Fibroblast of gingiva (primary cell): ENCODE measurements at regions not wholly inside any gene's neighbourhood (a gene's known extent, or its start where the extent isn't known, plus 50 kb on each side); places are given as distances from the start of the nearest gene placed in this dataset.

Experiments
- DNase-seq: peaks from one replicate; pipeline ENCODE4 v3.0.0-alpha.2; 2011; ENCODE audit warnings: low read depth

GRCh38 chr5:63727583-63727982 is 234.7 kb downstream of the HTR1A start:
- no peak for DNase-seq

GRCh38 chr5:63726496-63726895 is 235.7 kb downstream of the HTR1A start:
- DNase-seq = no peak

GRCh38 chr5:63719147-63719546 is 243.1 kb downstream of the HTR1A start:
- DNase-seq = no peak

- DNase-seq = no peak
Measured at GRCh38 chr5:63700241-63700640, 262.0 kb downstream of the HTR1A start.

GRCh38 chr5:63697811-63698210 is 264.4 kb downstream of the HTR1A start:
- peak; percentile 12 for DNase-seq

GRCh38 chr5:63690546-63690945 is 271.7 kb downstream of the HTR1A start:
- no peak for DNase-seq

- no peak for DNase-seq
Measured at GRCh38 chr5:63687854-63688516, 274.3 kb downstream of the HTR1A start.

GRCh38 chr5:63686938-63687337 is 275.3 kb downstream of the HTR1A start:
- DNase-seq = peak; percentile 1

GRCh38 chr5:63686181-63686580 is 276.1 kb downstream of the HTR1A start:
- no peak for DNase-seq

GRCh38 chr5:63685454-63685853 is 276.8 kb downstream of the HTR1A start:
- no peak for DNase-seq

GRCh38 chr5:63674881-63675280 is 287.4 kb downstream of the HTR1A start:
- no peak for DNase-seq

- no peak for DNase-seq
Measured at GRCh38 chr5:63655043-63655442, 307.2 kb downstream of the HTR1A start.

- DNase-seq = no peak
Measured at GRCh38 chr5:63650581-63650980, 311.7 kb downstream of the HTR1A start.

GRCh38 chr5:63648376-63648775 is 313.9 kb downstream of the HTR1A start:
- DNase-seq = no peak

GRCh38 chr5:63629951-63630630 is 332.2 kb downstream of the HTR1A start:
- DNase-seq = no peak

GRCh38 chr5:63613442-63613841 is 348.8 kb downstream of the HTR1A start:
- no peak for DNase-seq

GRCh38 chr5:63603996-63604395 is 358.2 kb downstream of the HTR1A start:
- DNase-seq = no peak

GRCh38 chr5:63602971-63603370 is 359.3 kb downstream of the HTR1A start:
- DNase-seq = no peak

GRCh38 chr5:63596254-63596653 is 366.0 kb downstream of the HTR1A start:
- no peak for DNase-seq

GRCh38 chr5:63573380-63573779 is 388.9 kb downstream of the HTR1A start:
- DNase-seq = no peak

- no peak for DNase-seq
Measured at GRCh38 chr5:63572740-63573139, 389.5 kb downstream of the HTR1A start.

GRCh38 chr5:63570752-63571151 is 391.5 kb downstream of the HTR1A start:
- no peak for DNase-seq

- DNase-seq = no peak
Measured at GRCh38 chr5:63564789-63565188, 397.5 kb downstream of the HTR1A start.
